ENCODE measurements at regions not wholly inside any gene's neighbourhood (a gene's known extent, or its start where the extent isn't known, plus 50 kb on each side); places are given as distances from the start of the nearest gene placed in this dataset.

- TF ChIP-seq EZH2 (IDR thresholded peaks at IDR 0.05; ENCODE audit: low read depth, unreplicated experiment) (no peak), POLR2AphosphoS5 (IDR thresholded peaks at IDR 0.05; ENCODE audit: low read depth) (no peak), JUNB (IDR thresholded peaks at IDR 0.05; ENCODE audit: unreplicated experiment) (no peak), EZH2phosphoT487 (IDR thresholded peaks at IDR 0.05; ENCODE audit: unreplicated experiment) (no peak), ZNF331 (CRISPR knock-in tag; IDR thresholded peaks at IDR 0.05; ENCODE audit: low read depth) (no peak), CREB1 (CRISPR knock-in tag; IDR thresholded peaks at IDR 0.05; ENCODE audit: low read depth) (no peak), ZNF114 (CRISPR knock-in tag; IDR thresholded peaks at IDR 0.05) (no peak), NANOG (IDR thresholded peaks at IDR 0.05; ENCODE audit: borderline replicate concordance) (no peak)
- TF ChIP-seq, protein P1, sequence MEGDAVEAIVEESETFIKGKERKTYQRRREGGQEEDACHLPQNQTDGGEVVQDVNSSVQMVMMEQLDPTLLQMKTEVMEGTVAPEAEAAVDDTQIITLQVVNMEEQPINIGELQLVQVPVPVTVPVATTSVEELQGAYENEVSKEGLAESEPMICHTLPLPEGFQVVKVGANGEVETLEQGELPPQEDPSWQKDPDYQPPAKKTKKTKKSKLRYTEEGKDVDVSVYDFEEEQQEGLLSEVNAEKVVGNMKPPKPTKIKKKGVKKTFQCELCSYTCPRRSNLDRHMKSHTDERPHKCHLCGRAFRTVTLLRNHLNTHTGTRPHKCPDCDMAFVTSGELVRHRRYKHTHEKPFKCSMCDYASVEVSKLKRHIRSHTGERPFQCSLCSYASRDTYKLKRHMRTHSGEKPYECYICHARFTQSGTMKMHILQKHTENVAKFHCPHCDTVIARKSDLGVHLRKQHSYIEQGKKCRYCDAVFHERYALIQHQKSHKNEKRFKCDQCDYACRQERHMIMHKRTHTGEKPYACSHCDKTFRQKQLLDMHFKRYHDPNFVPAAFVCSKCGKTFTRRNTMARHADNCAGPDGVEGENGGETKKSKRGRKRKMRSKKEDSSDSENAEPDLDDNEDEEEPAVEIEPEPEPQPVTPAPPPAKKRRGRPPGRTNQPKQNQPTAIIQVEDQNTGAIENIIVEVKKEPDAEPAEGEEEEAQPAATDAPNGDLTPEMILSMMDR (conservative IDR thresholded peaks at IDR 0.05; ENCODE audit: low read depth in 2 of 2) = no peak
- TF ChIP-seq, protein P2, sequence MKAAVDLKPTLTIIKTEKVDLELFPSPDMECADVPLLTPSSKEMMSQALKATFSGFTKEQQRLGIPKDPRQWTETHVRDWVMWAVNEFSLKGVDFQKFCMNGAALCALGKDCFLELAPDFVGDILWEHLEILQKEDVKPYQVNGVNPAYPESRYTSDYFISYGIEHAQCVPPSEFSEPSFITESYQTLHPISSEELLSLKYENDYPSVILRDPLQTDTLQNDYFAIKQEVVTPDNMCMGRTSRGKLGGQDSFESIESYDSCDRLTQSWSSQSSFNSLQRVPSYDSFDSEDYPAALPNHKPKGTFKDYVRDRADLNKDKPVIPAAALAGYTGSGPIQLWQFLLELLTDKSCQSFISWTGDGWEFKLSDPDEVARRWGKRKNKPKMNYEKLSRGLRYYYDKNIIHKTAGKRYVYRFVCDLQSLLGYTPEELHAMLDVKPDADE (IDR thresholded peaks at IDR 0.05) = no peak
- TF ChIP-seq, protein P3, sequence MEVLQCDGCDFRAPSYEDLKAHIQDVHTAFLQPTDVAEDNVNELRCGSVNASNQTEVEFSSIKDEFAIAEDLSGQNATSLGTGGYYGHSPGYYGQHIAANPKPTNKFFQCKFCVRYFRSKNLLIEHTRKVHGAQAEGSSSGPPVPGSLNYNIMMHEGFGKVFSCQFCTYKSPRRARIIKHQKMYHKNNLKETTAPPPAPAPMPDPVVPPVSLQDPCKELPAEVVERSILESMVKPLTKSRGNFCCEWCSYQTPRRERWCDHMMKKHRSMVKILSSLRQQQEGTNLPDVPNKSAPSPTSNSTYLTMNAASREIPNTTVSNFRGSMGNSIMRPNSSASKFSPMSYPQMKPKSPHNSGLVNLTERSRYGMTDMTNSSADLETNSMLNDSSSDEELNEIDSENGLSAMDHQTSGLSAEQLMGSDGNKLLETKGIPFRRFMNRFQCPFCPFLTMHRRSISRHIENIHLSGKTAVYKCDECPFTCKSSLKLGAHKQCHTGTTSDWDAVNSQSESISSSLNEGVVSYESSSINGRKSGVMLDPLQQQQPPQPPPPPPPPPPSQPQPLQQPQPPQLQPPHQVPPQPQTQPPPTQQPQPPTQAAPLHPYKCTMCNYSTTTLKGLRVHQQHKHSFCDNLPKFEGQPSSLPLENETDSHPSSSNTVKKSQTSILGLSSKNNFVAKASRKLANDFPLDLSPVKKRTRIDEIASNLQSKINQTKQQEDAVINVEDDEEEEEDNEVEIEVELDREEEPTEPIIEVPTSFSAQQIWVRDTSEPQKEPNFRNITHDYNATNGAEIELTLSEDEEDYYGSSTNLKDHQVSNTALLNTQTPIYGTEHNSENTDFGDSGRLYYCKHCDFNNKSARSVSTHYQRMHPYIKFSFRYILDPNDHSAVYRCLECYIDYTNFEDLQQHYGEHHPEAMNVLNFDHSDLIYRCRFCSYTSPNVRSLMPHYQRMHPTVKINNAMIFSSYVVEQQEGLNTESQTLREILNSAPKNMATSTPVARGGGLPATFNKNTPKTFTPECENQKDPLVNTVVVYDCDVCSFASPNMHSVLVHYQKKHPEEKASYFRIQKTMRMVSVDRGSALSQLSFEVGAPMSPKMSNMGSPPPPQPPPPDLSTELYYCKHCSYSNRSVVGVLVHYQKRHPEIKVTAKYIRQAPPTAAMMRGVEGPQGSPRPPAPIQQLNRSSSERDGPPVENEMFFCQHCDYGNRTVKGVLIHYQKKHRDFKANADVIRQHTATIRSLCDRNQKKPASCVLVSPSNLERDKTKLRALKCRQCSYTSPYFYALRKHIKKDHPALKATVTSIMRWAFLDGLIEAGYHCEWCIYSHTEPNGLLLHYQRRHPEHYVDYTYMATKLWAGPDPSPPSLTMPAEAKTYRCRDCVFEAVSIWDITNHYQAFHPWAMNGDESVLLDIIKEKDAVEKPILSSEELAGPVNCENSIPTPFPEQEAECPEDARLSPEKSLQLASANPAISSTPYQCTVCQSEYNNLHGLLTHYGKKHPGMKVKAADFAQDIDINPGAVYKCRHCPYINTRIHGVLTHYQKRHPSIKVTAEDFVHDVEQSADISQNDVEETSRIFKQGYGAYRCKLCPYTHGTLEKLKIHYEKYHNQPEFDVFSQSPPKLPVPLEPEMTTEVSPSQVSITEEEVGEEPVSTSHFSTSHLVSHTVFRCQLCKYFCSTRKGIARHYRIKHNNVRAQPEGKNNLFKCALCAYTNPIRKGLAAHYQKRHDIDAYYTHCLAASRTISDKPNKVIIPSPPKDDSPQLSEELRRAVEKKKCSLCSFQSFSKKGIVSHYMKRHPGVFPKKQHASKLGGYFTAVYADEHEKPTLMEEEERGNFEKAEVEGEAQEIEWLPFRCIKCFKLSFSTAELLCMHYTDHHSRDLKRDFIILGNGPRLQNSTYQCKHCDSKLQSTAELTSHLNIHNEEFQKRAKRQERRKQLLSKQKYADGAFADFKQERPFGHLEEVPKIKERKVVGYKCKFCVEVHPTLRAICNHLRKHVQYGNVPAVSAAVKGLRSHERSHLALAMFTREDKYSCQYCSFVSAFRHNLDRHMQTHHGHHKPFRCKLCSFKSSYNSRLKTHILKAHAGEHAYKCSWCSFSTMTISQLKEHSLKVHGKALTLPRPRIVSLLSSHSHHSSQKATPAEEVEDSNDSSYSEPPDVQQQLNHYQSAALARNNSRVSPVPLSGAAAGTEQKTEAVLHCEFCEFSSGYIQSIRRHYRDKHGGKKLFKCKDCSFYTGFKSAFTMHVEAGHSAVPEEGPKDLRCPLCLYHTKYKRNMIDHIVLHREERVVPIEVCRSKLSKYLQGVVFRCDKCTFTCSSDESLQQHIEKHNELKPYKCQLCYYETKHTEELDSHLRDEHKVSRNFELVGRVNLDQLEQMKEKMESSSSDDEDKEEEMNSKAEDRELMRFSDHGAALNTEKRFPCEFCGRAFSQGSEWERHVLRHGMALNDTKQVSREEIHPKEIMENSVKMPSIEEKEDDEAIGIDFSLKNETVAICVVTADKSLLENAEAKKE (CRISPR knock-in tag; IDR thresholded peaks at IDR 0.05) = no peak
Measured at GRCh38 chr3:25080461-25080860, 347.6 kb upstream of the RARB start.
